ENCODE measurements at regions not wholly inside any gene's neighbourhood (a gene's known extent, or its start where the extent isn't known, plus 50 kb on each side); places are given as distances from the start of the nearest gene placed in this dataset.

- TF ChIP-seq CTCF (IDR thresholded peaks at IDR 0.05): no peak
- TF ChIP-seq POLR2AphosphoS5 (IDR thresholded peaks at IDR 0.05): no peak
- TF ChIP-seq POLR2A (IDR thresholded peaks at IDR 0.05): no peak
Observed at GRCh38 chr16:61320791-61321190, 715.4 kb downstream of the CDH8 start.

Data from prostate gland (tissue), 2 donors.